PC-3 (cell line): ENCODE measurements at regions not wholly inside any gene's neighbourhood (a gene's known extent, or its start where the extent isn't known, plus 50 kb on each side); places are given as distances from the start of the nearest gene placed in this dataset.

Experiments used
- EZH2 ChIP-seq: fragments of 300-600 bp; sonication (generic); IDR thresholded peaks from one replicate; pipeline ENCODE4 v1.6.1; 2017; ENCODE audit warnings: antibody characterized with exemption, mild to moderate bottlenecking, low read length; ENCODE audit not compliant: unreplicated experiment
- TF ChIP-seq, protein P1 (sequence below): fragments of 300-600 bp; sonication (generic); conservative IDR thresholded peaks from 2 replicates; pipeline ENCODE4 v1.5.1; 2017; ENCODE audit warnings: antibody characterized with exemption, low read depth, mild to moderate bottlenecking, low read length

DNA sequence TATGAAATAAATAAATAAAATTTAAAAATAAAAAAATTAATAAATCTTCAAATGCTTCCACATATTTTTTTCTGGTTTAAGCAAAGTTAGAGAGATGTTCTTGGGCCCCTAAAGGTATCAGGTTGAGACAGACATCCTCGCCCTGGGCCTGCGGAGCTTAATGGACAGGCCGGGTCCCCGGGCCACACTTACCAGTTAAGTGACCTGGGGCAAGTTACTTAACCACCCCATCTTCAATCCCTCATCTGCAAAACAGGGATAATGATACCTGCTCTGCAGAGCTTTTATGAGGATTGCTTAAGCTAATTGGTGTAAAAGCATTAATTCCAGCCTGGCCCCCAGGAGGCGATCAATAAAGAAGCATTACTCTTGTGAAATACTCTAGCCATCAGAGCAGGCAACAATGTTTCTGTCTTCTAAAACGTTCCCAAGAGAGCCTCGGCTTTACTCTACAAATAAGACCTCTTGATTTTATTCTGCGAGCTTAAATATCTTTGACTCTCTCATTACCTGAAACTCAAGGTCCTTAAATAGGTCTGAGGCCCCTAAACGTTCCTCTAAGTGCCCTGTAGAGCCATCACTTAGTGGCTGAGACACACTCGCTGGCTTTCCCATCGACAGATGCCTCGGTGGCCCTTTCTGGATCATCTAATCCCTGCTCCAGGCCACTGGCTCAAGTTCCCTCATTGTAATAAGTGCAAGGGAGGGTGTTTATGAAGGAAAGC lies 81.1 kb upstream of the DIO3 start:
- TF ChIP-seq, protein P1, sequence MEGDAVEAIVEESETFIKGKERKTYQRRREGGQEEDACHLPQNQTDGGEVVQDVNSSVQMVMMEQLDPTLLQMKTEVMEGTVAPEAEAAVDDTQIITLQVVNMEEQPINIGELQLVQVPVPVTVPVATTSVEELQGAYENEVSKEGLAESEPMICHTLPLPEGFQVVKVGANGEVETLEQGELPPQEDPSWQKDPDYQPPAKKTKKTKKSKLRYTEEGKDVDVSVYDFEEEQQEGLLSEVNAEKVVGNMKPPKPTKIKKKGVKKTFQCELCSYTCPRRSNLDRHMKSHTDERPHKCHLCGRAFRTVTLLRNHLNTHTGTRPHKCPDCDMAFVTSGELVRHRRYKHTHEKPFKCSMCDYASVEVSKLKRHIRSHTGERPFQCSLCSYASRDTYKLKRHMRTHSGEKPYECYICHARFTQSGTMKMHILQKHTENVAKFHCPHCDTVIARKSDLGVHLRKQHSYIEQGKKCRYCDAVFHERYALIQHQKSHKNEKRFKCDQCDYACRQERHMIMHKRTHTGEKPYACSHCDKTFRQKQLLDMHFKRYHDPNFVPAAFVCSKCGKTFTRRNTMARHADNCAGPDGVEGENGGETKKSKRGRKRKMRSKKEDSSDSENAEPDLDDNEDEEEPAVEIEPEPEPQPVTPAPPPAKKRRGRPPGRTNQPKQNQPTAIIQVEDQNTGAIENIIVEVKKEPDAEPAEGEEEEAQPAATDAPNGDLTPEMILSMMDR = no peak; the same call in 1 of the 2 replicates
- TF ChIP-seq EZH2 = no peak
